HFF-Myc (cell line): ENCODE measurements at regions not wholly inside any gene's neighbourhood (a gene's known extent, or its start where the extent isn't known, plus 50 kb on each side); places are given as distances from the start of the nearest gene placed in this dataset.
"Not testable (repeated sequence)": the region's sequence is repeated elsewhere in the genome, so short reads cannot be mapped to it uniquely, and the experiment has no call there.

Experiments used
- DNase-seq: peaks from one replicate; pipeline ENCODE4 v3.0.0-alpha.2; 2011; ENCODE audit warnings: low read depth; ENCODE audit errors: extremely low read depth
- H3K4me3 ChIP-seq: replicated peaks from 2 replicates; pipeline ENCODE4 v1.5.1; 2011; ENCODE audit warnings: low read depth, mild to moderate bottlenecking, control low read depth, low read length
- CTCF ChIP-seq: IDR thresholded peaks from 2 replicates; pipeline ENCODE4 v1.5.1; 2012; ENCODE audit warnings: mild to moderate bottlenecking, low read depth, low read length, control low read depth; ENCODE audit errors: missing control alignments

DNA sequence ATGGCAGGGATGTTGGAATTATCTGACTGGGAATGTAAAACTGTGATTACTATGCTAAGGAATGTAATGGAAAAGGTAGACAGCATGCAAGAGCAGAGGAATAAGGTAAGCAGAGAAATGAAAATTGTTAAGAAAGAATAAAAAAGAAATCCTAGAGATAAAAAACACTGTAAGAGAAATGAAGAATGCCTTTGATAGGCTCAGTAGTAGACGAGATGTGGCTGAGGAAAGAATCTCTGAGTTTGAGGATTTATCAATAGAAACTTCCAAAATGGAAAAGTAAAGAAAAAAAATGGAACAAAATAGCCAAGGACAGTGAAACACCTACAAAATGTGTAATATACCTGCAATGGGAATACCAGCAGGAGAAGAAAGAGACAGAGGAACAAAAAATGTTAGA lies 468.5 kb upstream of the PIK3R1 start:
- DNase-seq: no peak
- no peak for TF ChIP-seq CTCF
- H3K4me3 ChIP-seq: no peak overlapping the region

- not testable (repeated sequence) for H3K4me3 ChIP-seq, DNase-seq
Observed at GRCh38 chr5:67746608-67747007, 468.9 kb upstream of the PIK3R1 start.

DNA sequence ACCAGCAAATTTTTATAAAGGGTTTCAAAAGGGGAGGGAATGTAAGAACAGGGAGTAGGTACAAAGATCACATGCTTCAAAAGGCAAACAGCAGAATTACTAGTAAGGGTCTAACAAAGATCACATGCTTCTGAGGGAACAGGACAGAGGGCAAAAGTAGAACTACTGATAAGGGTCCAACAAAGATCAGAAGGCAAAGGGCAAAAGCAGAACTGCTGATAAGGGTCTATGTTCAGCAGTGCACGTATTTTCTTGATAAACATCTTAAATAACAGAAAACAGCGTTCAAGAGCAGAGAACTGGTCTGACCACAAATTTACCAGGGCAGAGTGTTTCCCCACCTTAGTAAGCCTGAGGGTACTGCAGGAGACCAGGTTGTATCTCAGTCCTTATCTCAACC lies 469.5 kb upstream of the PIK3R1 start:
- no peak overlapping the region for H3K4me3 ChIP-seq
- TF ChIP-seq CTCF: no peak
- no peak for DNase-seq

DNA sequence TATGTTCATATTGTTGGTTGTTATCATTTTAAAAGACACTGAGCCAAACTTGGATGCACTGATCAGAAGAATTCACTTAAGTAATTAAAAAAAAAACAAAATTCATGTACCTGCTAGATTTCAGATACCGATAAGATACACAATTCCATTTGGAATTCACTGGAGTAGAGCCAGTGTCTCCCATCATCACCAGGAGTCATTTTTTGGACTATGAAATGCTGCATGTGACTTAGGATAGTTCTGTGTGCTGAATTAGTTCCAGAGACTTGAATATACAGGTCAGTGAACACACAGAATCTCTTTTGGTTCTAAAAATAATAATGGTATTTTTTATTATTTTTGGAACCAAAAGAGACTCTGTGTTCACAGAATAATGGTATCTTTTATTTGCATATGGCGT lies 482.6 kb upstream of the PIK3R1 start:
- H3K4me3 ChIP-seq: no peak overlapping the region
- TF ChIP-seq CTCF: no peak
- no peak for DNase-seq

GRCh38 chr5:67732471-67732870 lies 483.1 kb upstream of the PIK3R1 start:
- no peak for DNase-seq
- no peak overlapping the region for H3K4me3 ChIP-seq

DNA sequence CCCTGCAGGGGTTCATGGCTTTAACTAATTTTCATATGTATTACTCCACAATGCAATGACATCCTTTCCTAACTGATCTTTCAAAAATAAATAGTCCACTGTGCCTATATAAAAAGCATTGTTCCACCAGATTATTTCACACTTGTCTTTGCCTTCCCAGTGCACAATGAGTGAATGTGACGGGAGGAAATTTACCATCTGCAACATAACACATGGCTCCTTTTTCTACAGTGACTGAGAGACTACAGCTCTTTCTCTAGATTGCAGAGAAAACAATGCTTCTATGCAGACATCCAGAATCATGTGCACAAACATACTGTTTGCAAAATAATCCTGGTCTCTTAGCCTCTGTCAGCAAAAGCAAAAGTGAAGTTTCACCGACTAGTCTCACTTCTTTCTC lies 483.7 kb upstream of the PIK3R1 start:
- TF ChIP-seq CTCF: no peak
- no peak overlapping the region for H3K4me3 ChIP-seq
- no peak for DNase-seq

More at GRCh38 chr5:67732471-67732870, 483.1 kb upstream of the PIK3R1 start:
- TF ChIP-seq CTCF: no peak

DNA sequence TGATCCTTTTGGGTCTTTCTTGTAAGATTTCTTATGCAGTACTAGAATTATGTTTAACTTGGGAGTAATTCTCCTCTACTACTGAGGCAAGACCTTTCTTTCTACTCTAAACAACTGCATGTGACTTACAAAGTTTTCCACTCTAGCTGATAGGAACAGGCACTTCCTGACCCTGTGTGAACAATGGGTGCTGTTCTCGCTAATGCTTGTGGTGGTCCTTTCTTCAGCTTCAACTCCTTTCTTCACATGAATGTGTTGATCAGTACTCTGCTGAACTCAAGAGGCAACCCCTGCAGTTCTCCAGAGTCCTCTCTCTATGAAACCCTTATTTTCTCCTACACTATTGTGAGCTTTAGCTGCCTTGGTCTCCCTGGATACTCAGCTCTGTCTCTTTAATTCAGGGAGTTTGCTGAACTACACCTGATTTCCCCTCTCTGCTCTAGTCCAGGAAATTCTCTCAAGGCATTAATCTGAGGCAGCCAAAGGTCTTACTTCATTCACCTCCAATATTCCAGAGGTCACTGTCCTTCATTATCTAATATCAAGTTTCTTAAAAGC lies 484.6 kb upstream of the PIK3R1 start:
- H3K4me3 ChIP-seq: no peak overlapping the region
- TF ChIP-seq CTCF: no peak
- no peak for DNase-seq
